Neural progenitor cell (in vitro differentiated cells): ENCODE measurements at regions not wholly inside any gene's neighbourhood (a gene's known extent, or its start where the extent isn't known, plus 50 kb on each side); places are given as distances from the start of the nearest gene placed in this dataset.

Source experiments
- EZH2 ChIP-seq: fragments of 200-600 bp; sonication (generic); IDR thresholded peaks from 2 replicates; pipeline ENCODE4 v1.6.1; 2017; ENCODE audit warnings: antibody characterized with exemption, mild to moderate bottlenecking, moderate library complexity
- TF ChIP-seq, protein P1 (sequence below): fragments of 200-600 bp; sonication (generic); IDR thresholded peaks from 2 replicates; pipeline ENCODE4 v1.5.1; 2017; ENCODE audit warnings: antibody characterized with exemption, mild to moderate bottlenecking

DNA sequence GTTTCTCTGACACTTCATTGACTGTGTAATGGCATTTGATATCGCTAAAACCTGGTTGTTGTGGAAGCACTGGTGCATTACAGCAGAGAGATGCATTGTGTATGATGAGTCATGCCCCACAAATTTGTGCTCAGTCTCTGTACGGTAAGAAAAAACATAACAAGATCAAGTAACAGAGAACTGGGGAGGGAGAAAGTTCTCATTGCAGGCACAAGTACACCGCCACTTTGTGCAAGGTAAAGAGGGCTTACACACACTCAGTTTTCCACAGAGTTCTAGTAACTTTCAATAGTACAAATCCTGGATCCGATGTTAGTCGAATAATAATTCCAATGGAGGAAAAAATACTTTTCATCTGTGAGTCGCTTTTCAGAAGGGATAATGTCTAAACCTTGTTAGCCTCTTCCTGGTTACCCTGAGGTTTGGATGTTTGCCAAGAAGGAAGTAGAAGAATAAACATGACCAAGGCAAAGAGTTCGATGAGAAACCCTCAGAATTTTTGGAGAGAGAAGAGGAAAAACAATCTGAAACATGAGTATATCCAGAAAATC, 512.5 kb upstream of the SLIT2 start:
- no peak for TF ChIP-seq EZH2
- TF ChIP-seq, protein P1, sequence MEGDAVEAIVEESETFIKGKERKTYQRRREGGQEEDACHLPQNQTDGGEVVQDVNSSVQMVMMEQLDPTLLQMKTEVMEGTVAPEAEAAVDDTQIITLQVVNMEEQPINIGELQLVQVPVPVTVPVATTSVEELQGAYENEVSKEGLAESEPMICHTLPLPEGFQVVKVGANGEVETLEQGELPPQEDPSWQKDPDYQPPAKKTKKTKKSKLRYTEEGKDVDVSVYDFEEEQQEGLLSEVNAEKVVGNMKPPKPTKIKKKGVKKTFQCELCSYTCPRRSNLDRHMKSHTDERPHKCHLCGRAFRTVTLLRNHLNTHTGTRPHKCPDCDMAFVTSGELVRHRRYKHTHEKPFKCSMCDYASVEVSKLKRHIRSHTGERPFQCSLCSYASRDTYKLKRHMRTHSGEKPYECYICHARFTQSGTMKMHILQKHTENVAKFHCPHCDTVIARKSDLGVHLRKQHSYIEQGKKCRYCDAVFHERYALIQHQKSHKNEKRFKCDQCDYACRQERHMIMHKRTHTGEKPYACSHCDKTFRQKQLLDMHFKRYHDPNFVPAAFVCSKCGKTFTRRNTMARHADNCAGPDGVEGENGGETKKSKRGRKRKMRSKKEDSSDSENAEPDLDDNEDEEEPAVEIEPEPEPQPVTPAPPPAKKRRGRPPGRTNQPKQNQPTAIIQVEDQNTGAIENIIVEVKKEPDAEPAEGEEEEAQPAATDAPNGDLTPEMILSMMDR, result no peak
